Trophoblast cell (in vitro differentiated cells and primary cell): ENCODE measurements at regions not wholly inside any gene's neighbourhood (a gene's known extent, or its start where the extent isn't known, plus 50 kb on each side); places are given as distances from the start of the nearest gene placed in this dataset.
A peak's percentile ranks its signal among the peaks of the same experiment; 100 is the strongest.

Experiments
- DNase-seq, 2 donors: peaks; one replicate each; pipeline ENCODE4 v3.0.0-alpha.2; 2016
- H2AFZ ChIP-seq: 2 replicates; pipeline ENCODE4 v1.6.1; 2013; ENCODE audit warnings: low read length, moderate library complexity, mild to moderate bottlenecking; ENCODE audit not compliant: insufficient read depth, poor library complexity
- H2AK5ac ChIP-seq: 2 replicates; pipeline ENCODE4 v1.6.1; 2013; ENCODE audit warnings: mild to moderate bottlenecking, low read length
- H2BK120ac ChIP-seq: 2 replicates; pipeline ENCODE4 v1.6.1; 2013; ENCODE audit warnings: low read length, mild to moderate bottlenecking, moderate library complexity; ENCODE audit not compliant: insufficient read depth, poor library complexity
- H2BK12ac ChIP-seq: 2 replicates; pipeline ENCODE4 v1.6.1; 2013; ENCODE audit warnings: mild to moderate bottlenecking, low read length, moderate library complexity
- H2BK5ac ChIP-seq: 2 replicates; pipeline ENCODE4 v1.6.1; 2013; ENCODE audit warnings: low read length, low read depth, moderate library complexity, mild to moderate bottlenecking; ENCODE audit not compliant: poor library complexity
- H3K14ac ChIP-seq: 2 replicates; pipeline ENCODE4 v1.6.1; 2013; ENCODE audit warnings: mild to moderate bottlenecking, low read length
- H3K18ac ChIP-seq: 2 replicates; pipeline ENCODE4 v1.6.1; 2013; ENCODE audit warnings: mild to moderate bottlenecking, low read length
- H3K23ac ChIP-seq: 2 replicates; pipeline ENCODE4 v1.6.1; 2013; ENCODE audit warnings: low read length
- H3K27ac ChIP-seq: 2 replicates; pipeline ENCODE4 v1.5.1; 2013; ENCODE audit warnings: low read depth, mild to moderate bottlenecking, inconsistent platforms, low read length, moderate library complexity
- H3K27me3 ChIP-seq: 2 replicates; pipeline ENCODE4 v1.6.1; 2013; ENCODE audit warnings: inconsistent platforms, mild to moderate bottlenecking, low read length, moderate library complexity; ENCODE audit not compliant: insufficient read depth
- H3K36me3 ChIP-seq, 2 experiments: 1 replicate in 1 of 2; 2 replicates in 1 of 2; pipeline ENCODE4 v1.6.1; 2013; ENCODE audit warnings: low read length in 2 of 2, mild to moderate bottlenecking in 2 of 2, moderate library complexity in 1 of 2; ENCODE audit not compliant: insufficient read depth in 2 of 2, control insufficient read depth in 1 of 2
- H3K4ac ChIP-seq: 2 replicates; pipeline ENCODE4 v1.6.1; 2013; ENCODE audit warnings: low read depth, mild to moderate bottlenecking, low read length, moderate library complexity
- H3K4me1 ChIP-seq, 2 experiments: 1 replicate in 1 of 2; 2 replicates in 1 of 2; pipeline ENCODE4 v1.6.1; 2013; ENCODE audit warnings: low read length in 2 of 2, mild to moderate bottlenecking in 2 of 2, moderate library complexity in 1 of 2; ENCODE audit not compliant: insufficient read depth in 2 of 2, control insufficient read depth in 1 of 2
- H3K4me2 ChIP-seq: 2 replicates; pipeline ENCODE4 v1.6.1; 2013; ENCODE audit warnings: inconsistent platforms, mild to moderate bottlenecking, low read length, moderate library complexity
- H3K4me3 ChIP-seq: 2 replicates; pipeline ENCODE4 v1.5.1; 2013; ENCODE audit warnings: mild to moderate bottlenecking, low read depth, low read length, inconsistent platforms
- H3K79me1 ChIP-seq: one replicate; pipeline ENCODE4 v1.6.1; 2013; ENCODE audit warnings: low read length
- H3K79me2 ChIP-seq: 2 replicates; pipeline ENCODE4 v1.6.1; 2013; ENCODE audit warnings: low read length, mild to moderate bottlenecking; ENCODE audit not compliant: control insufficient read depth, insufficient read depth, poor library complexity
- H3K9ac ChIP-seq: 2 replicates; pipeline ENCODE4 v1.6.1; 2013; ENCODE audit warnings: mild to moderate bottlenecking, low read length
- H3K9me3 ChIP-seq: 2 replicates; pipeline ENCODE4 v1.6.1; 2013; ENCODE audit warnings: low read depth, mild to moderate bottlenecking, control low read depth, inconsistent platforms, low read length; ENCODE audit not compliant: insufficient read depth
- H4K12ac ChIP-seq: 2 replicates; pipeline ENCODE4 v1.6.1; 2013; ENCODE audit warnings: low read depth, mild to moderate bottlenecking, low read length, moderate library complexity
- H4K8ac ChIP-seq: 2 replicates; pipeline ENCODE4 v1.6.1; 2013; ENCODE audit warnings: low read depth, mild to moderate bottlenecking, low read length, moderate library complexity
- H4K91ac ChIP-seq: one replicate; pipeline ENCODE4 v1.6.1; 2013; ENCODE audit warnings: low read depth, mild to moderate bottlenecking, low read length, moderate library complexity
- WGBS: extraction: QIAGEN DNeasy Blood & Tissue Kit; methylation state at CpG from one replicate; pipeline ENCODE4 v1.1.7; 2013; ENCODE audit warnings: missing lambda C conversion rate; ENCODE audit not compliant: insufficient read length, insufficient coverage; ENCODE audit errors: extremely low coverage; 5-methylcytosine and 5-hydroxymethylcytosine counted together

DNA sequence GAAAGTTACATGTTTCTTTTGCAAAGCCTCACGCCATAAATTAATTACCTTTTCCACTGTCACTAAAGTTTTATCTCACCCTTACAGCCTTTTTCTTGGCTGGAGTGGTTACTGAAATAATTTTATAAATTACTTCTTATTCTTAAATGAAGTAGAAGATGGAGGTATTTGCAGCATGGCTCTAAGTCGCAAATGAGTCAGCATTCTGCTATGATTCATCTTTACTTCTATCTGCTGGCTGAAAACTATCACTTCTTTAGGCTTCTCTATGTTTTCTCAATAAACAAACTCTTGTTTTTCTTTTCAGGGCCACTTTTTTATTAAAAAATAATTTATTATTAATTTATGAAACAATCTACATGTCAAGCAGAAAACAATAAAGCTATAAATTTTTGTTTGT is 210.2 kb upstream of the GYPA start:
- no peak overlapping the region for H3K23ac ChIP-seq
- peak in 1 of 2 donors; percentile 46 for DNase-seq
- H4K8ac ChIP-seq = no peak overlapping the region
- H3K9me3 ChIP-seq = no peaks in the 10 kb centered on the region
- H3K79me2 ChIP-seq = no peaks in the 10 kb centered on the region
- H3K4me1 ChIP-seq = peaks cover 0 to 9% of the 10 kb centered on the region in 2 experiments
- WGBS = no CpG with 5 or more reads among the region's 2 CpGs
- H3K9ac ChIP-seq = no peak overlapping the region
- H3K79me1 ChIP-seq = peaks cover 2% of the 10 kb centered on the region
- H3K4me3 ChIP-seq = no peak overlapping the region
- no peak overlapping the region for H3K14ac ChIP-seq
- H3K27me3 ChIP-seq = no peaks in the 10 kb centered on the region
- no peak overlapping the region for H2AK5ac ChIP-seq
- no peak overlapping the region for H2AFZ ChIP-seq
- no peak overlapping the region for H2BK12ac ChIP-seq
- H3K4me2 ChIP-seq = no peak overlapping the region
- H2BK5ac ChIP-seq = no peak overlapping the region
- no peak overlapping the region for H3K18ac ChIP-seq
- H2BK120ac ChIP-seq = no peak overlapping the region
- H3K27ac ChIP-seq = no peak overlapping the region
- H3K36me3 ChIP-seq = no peaks in the 10 kb centered on the region
- no peak overlapping the region for H4K12ac ChIP-seq
- H3K4ac ChIP-seq = no peak overlapping the region
- no peak overlapping the region for H4K91ac ChIP-seq

DNA sequence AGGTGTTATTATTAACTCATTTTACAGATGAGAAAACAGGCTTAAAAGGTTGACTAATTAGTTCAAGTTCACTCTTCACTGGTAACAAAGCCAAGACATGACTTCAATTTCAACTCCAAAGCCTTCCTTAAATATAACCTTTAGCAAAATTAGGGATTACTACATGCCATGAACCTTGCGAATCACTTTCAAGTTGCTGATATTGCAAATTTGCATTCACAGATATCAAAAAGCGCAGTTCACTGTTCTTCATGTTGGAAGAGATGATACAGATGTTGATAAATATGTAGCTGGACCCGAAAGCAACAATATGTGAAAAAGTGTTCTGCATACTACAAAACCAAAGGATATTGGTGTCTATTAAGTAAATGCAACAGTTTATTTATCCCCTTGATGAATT is 210.8 kb upstream of the GYPA start:
- no peaks in the 10 kb centered on the region for H3K9me3 ChIP-seq
- no peak overlapping the region for H3K14ac ChIP-seq
- H4K12ac ChIP-seq = no peak overlapping the region
- H2AK5ac ChIP-seq = no peak overlapping the region
- no peak overlapping the region for H3K4ac ChIP-seq
- DNase-seq = no peak
- H3K27ac ChIP-seq = no peak overlapping the region
- no peak overlapping the region for H3K23ac ChIP-seq
- no peaks in the 10 kb centered on the region for H3K79me2 ChIP-seq
- H2BK5ac ChIP-seq = no peak overlapping the region
- H2BK12ac ChIP-seq = no peak overlapping the region
- H3K4me1 ChIP-seq = peaks cover 0 to 11% of the 10 kb centered on the region in 2 experiments
- no peaks in the 10 kb centered on the region for H3K36me3 ChIP-seq
- no peak overlapping the region for H3K4me2 ChIP-seq
- H3K18ac ChIP-seq = no peak overlapping the region
- no peak overlapping the region for H2AFZ ChIP-seq
- no CpG with 5 or more reads among the region's 3 CpGs for WGBS
- no peak overlapping the region for H2BK120ac ChIP-seq
- H3K9ac ChIP-seq = no peak overlapping the region
- no peak overlapping the region for H3K4me3 ChIP-seq
- no peak overlapping the region for H4K91ac ChIP-seq
- no peak overlapping the region for H4K8ac ChIP-seq
- H3K27me3 ChIP-seq = no peaks in the 10 kb centered on the region
- peaks cover 2% of the 10 kb centered on the region for H3K79me1 ChIP-seq

DNA sequence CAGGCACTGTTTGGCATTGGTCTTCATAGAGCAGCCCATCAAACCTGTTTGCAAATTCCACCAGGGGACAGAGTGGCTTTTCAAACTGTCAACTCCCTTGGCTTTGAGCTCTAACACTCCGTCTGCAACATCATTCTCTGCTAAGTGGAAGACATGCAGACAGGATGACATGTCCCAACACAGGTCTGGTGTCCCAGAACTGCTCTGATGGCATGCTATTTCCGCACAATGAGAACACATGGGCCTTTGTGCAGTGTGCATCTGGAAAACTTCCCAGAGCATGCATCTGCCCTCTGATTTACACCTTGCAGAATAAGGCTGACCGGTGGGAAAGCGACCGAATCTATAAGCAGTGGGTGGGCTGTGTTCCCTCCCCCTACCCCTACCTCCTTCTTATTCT is 212.8 kb upstream of the GYPA start:
- H3K9ac ChIP-seq = no peak overlapping the region
- no peak overlapping the region for H2BK5ac ChIP-seq
- H3K14ac ChIP-seq = no peak overlapping the region
- H4K8ac ChIP-seq = no peak overlapping the region
- no peak overlapping the region for H2BK120ac ChIP-seq
- H3K27ac ChIP-seq = no peak overlapping the region
- H3K4me2 ChIP-seq = no peak overlapping the region
- WGBS = no CpG with 5 or more reads among the region's 5 CpGs
- no peak overlapping the region for H4K91ac ChIP-seq
- H3K36me3 ChIP-seq = no peaks in the 10 kb centered on the region
- no peak for DNase-seq
- H3K9me3 ChIP-seq = no peaks in the 10 kb centered on the region
- H3K4me3 ChIP-seq = no peak overlapping the region
- no peak overlapping the region for H4K12ac ChIP-seq
- peaks cover 0 to 14% of the 10 kb centered on the region in 2 experiments for H3K4me1 ChIP-seq
- H3K4ac ChIP-seq = no peak overlapping the region
- H3K18ac ChIP-seq = no peak overlapping the region
- no peak overlapping the region for H2AFZ ChIP-seq
- no peak overlapping the region for H3K23ac ChIP-seq
- peaks cover 2% of the 10 kb centered on the region for H3K79me1 ChIP-seq
- H2BK12ac ChIP-seq = no peak overlapping the region
- H2AK5ac ChIP-seq = no peak overlapping the region
- no peaks in the 10 kb centered on the region for H3K79me2 ChIP-seq
- H3K27me3 ChIP-seq = no peaks in the 10 kb centered on the region

DNA sequence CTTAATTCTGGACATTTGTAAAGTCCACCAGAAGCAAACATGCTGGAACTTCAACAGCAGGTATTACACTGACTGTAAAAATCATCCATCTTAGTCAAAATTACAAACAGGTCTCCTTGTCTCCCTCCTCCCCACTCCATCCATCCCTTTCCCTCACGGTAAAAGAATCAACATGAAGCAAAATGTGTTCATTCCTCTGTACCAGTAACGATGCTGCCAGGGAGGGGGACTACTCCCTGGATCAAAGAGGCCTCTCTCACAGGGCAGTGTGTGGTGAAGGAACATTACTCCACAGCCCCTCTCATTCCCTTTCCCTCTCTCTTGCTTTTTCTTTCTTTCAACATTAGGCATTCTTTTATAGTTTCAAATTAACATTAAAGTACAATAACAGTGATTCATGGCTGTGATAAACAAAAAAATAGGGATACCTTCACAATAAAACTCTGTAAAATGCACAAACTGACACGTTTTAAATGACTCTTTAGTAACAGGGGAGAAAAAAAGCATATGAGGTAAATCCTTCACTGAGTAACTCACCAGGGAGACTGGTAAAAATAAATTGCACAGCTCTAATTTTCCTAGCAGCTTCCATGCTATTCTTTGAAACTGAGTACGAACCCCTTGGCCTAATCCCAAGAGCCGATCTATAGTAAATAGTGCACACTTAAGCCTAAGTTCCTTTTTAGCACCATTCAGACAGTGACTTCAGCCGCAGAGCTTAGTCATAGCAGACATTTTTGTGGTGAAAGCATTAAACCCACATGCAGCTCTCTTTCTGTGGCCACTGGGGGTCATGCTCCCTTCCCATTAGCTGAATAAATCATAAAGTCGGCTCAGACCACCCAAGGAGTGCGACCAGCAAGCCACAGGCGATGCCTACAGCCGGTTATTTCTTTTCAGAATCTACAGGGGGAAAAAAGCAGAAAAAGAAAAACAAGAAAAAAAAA is 215.6 kb upstream of the GYPA start:
- no CpG with 5 or more reads among the region's 10 CpGs for WGBS
- H3K4me1 ChIP-seq = peaks cover 0 to 14% of the 10 kb centered on the region in 2 experiments
- no peak overlapping the region for H3K9ac ChIP-seq

More for the DNA sequence above, 215.6 kb upstream of the GYPA start:
- H3K79me2 ChIP-seq = no peaks in the 10 kb centered on the region
- H3K27ac ChIP-seq = no peak overlapping the region
- H3K14ac ChIP-seq = no peak overlapping the region
- peak; percentile 6 to 55 for DNase-seq
- peak overlapping the region; percentile 0 for H3K4me2 ChIP-seq
- H3K9me3 ChIP-seq = no peaks in the 10 kb centered on the region
- no peaks in the 10 kb centered on the region for H3K27me3 ChIP-seq
- no peak overlapping the region for H2AFZ ChIP-seq
- H3K4me3 ChIP-seq = no peak overlapping the region
- peaks cover 2% of the 10 kb centered on the region for H3K79me1 ChIP-seq
- no peak overlapping the region for H3K4ac ChIP-seq
- H2AK5ac ChIP-seq = no peak overlapping the region
- H2BK5ac ChIP-seq = no peak overlapping the region
- no peak overlapping the region for H2BK12ac ChIP-seq
- H4K8ac ChIP-seq = no peak overlapping the region
- no peak overlapping the region for H4K12ac ChIP-seq
- H3K18ac ChIP-seq = no peak overlapping the region
- no peak overlapping the region for H2BK120ac ChIP-seq
- H3K23ac ChIP-seq = no peak overlapping the region
- H3K36me3 ChIP-seq = no peaks in the 10 kb centered on the region
- H4K91ac ChIP-seq = no peak overlapping the region
